ENCODE measurements at regions not wholly inside any gene's neighbourhood (a gene's known extent, or its start where the extent isn't known, plus 50 kb on each side); places are given as distances from the start of the nearest gene placed in this dataset.

DNA sequence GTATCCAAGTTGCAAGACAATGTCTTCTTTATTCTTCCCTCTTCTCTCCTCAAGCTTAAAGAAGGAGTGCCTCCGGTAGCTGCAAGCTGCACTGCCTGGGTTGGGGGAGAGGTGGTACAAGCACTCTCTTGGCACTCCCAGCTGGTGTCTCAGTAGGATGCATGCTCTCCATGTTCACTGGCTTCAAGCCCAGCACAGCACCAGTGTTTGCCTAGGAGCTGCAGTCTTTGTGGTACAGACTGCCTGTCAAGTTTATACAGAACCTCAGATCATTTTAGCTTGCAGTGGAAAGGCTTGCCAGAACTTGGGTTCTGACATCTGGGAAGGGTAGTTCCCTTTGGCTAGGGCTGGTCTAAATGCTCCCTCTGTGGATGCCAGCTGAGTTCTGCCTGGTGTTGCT lies 505.6 kb downstream of the MAN2A1 start:
- no peak overlapping the region for H3K27ac ChIP-seq
- no peak overlapping the region for H3K4me3 ChIP-seq
- TF ChIP-seq, protein P1, sequence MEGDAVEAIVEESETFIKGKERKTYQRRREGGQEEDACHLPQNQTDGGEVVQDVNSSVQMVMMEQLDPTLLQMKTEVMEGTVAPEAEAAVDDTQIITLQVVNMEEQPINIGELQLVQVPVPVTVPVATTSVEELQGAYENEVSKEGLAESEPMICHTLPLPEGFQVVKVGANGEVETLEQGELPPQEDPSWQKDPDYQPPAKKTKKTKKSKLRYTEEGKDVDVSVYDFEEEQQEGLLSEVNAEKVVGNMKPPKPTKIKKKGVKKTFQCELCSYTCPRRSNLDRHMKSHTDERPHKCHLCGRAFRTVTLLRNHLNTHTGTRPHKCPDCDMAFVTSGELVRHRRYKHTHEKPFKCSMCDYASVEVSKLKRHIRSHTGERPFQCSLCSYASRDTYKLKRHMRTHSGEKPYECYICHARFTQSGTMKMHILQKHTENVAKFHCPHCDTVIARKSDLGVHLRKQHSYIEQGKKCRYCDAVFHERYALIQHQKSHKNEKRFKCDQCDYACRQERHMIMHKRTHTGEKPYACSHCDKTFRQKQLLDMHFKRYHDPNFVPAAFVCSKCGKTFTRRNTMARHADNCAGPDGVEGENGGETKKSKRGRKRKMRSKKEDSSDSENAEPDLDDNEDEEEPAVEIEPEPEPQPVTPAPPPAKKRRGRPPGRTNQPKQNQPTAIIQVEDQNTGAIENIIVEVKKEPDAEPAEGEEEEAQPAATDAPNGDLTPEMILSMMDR (IDR thresholded peaks at IDR 0.05) = no peak
- TF ChIP-seq POLR2A (IDR thresholded peaks at IDR 0.05) = no peak
- intact Hi-C loops (cut with DNase I; ENCODE audit: low total_unique reads) = no loop called here
- no peaks in the 10 kb centered on the region for H3K4me1 ChIP-seq
- DNase-seq = no peak
- no peaks in the 10 kb centered on the region for H3K27me3 ChIP-seq
- no peaks in the 10 kb centered on the region for H3K36me3 ChIP-seq
- H3K9me3 ChIP-seq = no peaks in the 10 kb centered on the region

DNA sequence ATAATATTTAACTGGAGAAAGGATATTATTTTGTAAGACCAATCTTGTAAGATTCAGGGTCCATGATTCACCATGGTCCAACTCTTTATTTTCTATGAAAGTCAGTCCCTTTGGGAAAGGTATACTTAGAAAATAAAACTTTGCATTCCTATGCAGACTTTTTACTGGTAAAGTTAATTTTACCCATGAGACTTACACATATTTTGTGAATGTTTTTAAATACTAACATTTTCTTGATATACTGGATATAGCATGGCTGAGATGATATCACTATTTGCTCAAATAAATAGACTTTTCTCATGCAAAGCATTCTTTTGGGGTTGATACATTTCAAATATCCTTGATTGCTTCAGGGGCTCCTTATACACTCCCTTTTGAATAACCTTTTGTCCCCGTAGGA lies 512.1 kb downstream of the MAN2A1 start:
- intact Hi-C loops (cut with DNase I; ENCODE audit: low total_unique reads) = no loop called here
- no peak overlapping the region for H3K27ac ChIP-seq
- DNase-seq = no peak
- no peaks in the 10 kb centered on the region for H3K36me3 ChIP-seq
- H3K27me3 ChIP-seq = no peaks in the 10 kb centered on the region
- no peaks in the 10 kb centered on the region for H3K9me3 ChIP-seq
- no peaks in the 10 kb centered on the region for H3K4me1 ChIP-seq
- no peak overlapping the region for H3K4me3 ChIP-seq
- TF ChIP-seq, protein P1 (IDR thresholded peaks at IDR 0.05) = no peak
- TF ChIP-seq POLR2A (IDR thresholded peaks at IDR 0.05) = no peak

DNA sequence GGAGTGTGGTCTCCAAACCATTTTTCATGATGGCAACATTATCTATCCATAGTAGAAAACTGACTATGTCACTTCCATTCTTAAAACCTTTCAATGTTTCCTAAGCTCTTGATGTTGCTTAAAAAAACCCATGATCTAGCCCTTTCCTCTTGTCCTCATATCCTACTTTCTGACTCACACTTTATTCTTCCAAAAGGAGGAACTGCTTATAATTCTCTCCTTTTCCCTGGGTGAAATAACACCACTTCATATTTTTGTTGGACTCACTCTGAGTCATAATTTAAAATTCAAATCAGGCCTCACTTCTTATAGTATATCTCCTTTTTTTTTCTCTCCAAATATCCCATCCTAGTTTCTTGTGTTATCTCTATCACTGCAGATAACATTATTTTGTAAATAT lies 513.9 kb downstream of the MAN2A1 start:
- Histone ChIP-seq H3K27ac (no peak overlapping the region), H3K4me1 (no peaks in the 10 kb centered on the region), H3K27me3 (no peaks in the 10 kb centered on the region), H3K4me3 (no peak overlapping the region), H3K9me3 (no peaks in the 10 kb centered on the region), H3K36me3 (no peaks in the 10 kb centered on the region)
- TF ChIP-seq, protein P1 (IDR thresholded peaks at IDR 0.05) = no peak
- no peak for TF ChIP-seq POLR2A (IDR thresholded peaks at IDR 0.05)
- no peak for DNase-seq
- intact Hi-C loops (cut with DNase I; ENCODE audit: low total_unique reads) = no loop called here

DNA sequence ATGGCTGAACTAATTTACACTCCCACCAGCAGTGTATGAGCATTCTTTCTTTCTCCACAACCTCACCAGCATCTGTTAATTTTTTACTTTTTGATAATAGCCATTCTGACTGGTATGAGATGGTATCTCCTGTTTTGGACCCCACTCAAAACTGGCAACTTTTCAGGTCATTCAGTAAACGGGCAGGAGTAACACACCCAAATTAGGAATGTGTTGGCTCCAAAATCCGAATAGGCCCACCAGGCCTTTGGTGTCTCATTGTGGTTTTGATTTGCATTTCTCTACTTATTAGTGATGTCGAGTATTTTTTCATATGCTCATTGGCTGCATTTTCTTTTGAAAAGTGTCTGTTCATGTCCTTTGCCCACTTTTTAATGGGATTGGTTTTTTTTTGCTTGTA lies 517.1 kb downstream of the TMEM232 start:
- no peak overlapping the region for H3K4me3 ChIP-seq
- intact Hi-C loops (cut with DNase I; ENCODE audit: low total_unique reads) = no loop called here
- TF ChIP-seq POLR2A (IDR thresholded peaks at IDR 0.05) = no peak
- TF ChIP-seq, protein P1 (IDR thresholded peaks at IDR 0.05) = no peak
- no peaks in the 10 kb centered on the region for H3K27me3 ChIP-seq
- DNase-seq = no peak
- no peaks in the 10 kb centered on the region for H3K4me1 ChIP-seq
- H3K27ac ChIP-seq = no peak overlapping the region
- no peaks in the 10 kb centered on the region for H3K9me3 ChIP-seq
- no peaks in the 10 kb centered on the region for H3K36me3 ChIP-seq

DNA sequence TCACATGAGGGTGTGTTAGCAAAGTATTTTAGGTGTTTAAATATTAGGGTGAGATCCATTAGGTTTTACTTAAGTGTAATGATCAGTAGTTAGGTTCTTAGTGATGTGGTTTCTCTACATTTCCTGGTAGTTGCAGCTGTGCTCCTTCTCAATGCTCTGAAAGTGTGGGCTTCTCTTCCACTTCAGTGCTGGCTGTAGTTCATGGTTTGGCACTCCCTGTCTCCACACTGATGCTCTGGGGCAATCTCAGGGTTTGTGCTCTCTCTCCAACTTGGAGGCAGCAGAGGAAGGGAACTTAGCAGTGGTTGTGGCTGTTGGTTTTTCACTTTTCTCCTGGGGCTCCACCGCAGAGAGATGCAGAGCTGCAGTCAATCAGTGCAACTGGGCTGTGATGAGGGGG lies 507.5 kb downstream of the TMEM232 start:
- no peak overlapping the region for H3K4me3 ChIP-seq
- H3K36me3 ChIP-seq = no peaks in the 10 kb centered on the region
- intact Hi-C loops (cut with DNase I; ENCODE audit: low total_unique reads) = no loop called here
- no peaks in the 10 kb centered on the region for H3K27me3 ChIP-seq
- H3K4me1 ChIP-seq = no peaks in the 10 kb centered on the region
- H3K9me3 ChIP-seq = peaks cover 0 to 3% of the 10 kb centered on the region in 2 donors
- H3K27ac ChIP-seq = no peak overlapping the region
- no peak for TF ChIP-seq POLR2A (IDR thresholded peaks at IDR 0.05)
- TF ChIP-seq, protein P1 (IDR thresholded peaks at IDR 0.05) = no peak
- DNase-seq = no peak

All from uterus (tissue), 3 donors.